IPS-15b (cell line): ENCODE measurements at regions not wholly inside any gene's neighbourhood (a gene's known extent, or its start where the extent isn't known, plus 50 kb on each side); places are given as distances from the start of the nearest gene placed in this dataset.
"Not testable (repeated sequence)": the region's sequence is repeated elsewhere in the genome, so short reads cannot be mapped to it uniquely, and the experiment has no call there.

Experiments used
- H3K27me3 ChIP-seq: one replicate; pipeline ENCODE4 v1.6.1; 2013; ENCODE audit warnings: low read length; ENCODE audit not compliant: control insufficient read depth, insufficient read depth
- H3K36me3 ChIP-seq: one replicate; pipeline ENCODE4 v1.6.1; 2013; ENCODE audit warnings: low read length; ENCODE audit not compliant: control insufficient read depth, insufficient read depth
- H3K4me1 ChIP-seq: one replicate; pipeline ENCODE4 v1.6.1; 2013; ENCODE audit warnings: mild to moderate bottlenecking, low read length; ENCODE audit not compliant: control insufficient read depth, insufficient read depth
- H3K4me3 ChIP-seq: one replicate; pipeline ENCODE4 v1.5.1; 2013; ENCODE audit warnings: low read depth, low read length
- H3K9ac ChIP-seq: one replicate; pipeline ENCODE4 v1.6.1; 2013; ENCODE audit warnings: low read depth, mild to moderate bottlenecking, low read length
- H3K9me3 ChIP-seq: one replicate; pipeline ENCODE4 v1.6.1; 2013; ENCODE audit warnings: mild to moderate bottlenecking, low read length; ENCODE audit not compliant: control insufficient read depth, insufficient read depth

DNA sequence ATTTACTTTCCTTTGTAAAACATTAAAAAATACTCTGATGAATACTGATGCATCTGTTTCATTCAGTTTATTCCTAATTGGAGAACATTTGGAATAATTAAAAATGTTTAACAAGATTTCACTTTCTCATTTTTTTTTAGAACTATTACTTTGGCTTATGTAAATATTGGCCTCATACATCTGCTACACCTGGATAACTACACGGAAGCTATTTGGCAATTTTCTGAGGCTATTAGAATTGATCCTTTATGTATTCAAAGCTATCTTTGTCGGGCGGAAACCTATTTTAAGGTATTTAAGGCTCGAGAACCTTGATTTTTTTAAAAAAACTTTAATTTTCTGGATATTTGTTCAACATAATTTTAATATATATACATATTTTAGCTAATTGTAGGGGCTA is 196.7 kb downstream of the TTC6 start:
- no peak overlapping the region for H3K9ac ChIP-seq
- no peaks in the 10 kb centered on the region for H3K27me3 ChIP-seq
- H3K9me3 ChIP-seq: no peaks in the 10 kb centered on the region
- no peak overlapping the region for H3K4me3 ChIP-seq
- H3K4me1 ChIP-seq: no peaks in the 10 kb centered on the region
- no peaks in the 10 kb centered on the region for H3K36me3 ChIP-seq

DNA sequence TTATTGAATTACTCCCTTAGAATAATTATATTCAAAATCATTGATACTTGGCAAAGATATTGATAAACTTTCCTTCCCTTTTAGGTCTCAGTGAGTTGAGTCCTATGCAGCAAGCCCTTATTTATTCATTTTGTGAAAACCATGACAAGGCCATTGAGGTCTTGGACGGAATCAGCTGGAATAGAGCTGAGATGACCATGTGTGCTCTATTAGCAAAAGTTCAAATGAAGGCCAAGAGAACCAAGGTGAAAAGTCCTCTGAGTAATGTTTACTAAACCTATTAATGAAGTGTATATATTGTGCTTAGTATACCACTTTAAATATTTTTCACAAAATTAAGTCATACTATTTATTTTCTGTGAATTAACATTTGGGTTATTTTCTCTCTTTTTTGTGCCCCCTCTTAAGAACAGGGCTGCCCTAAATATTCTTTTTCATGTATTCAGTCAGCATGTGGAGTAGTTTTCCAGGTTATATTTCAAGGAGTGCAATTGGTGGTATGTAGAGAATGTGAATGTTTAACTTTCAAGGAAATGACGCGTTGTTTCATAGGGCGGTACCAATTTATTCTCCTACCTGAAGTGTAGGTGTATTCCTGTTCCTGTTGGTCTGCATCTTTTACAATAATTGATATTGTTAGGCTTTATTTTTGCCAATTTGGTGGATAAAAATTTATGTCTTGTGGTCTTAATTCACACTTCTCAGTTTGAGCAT is 201.4 kb downstream of the TTC6 start:
- Histone ChIP-seq H3K9me3 (no peaks in the 10 kb centered on the region), H3K4me3 (no peak overlapping the region), H3K36me3 (no peaks in the 10 kb centered on the region), H3K4me1 (no peaks in the 10 kb centered on the region), H3K9ac (no peak overlapping the region), H3K27me3 (no peaks in the 10 kb centered on the region)

DNA sequence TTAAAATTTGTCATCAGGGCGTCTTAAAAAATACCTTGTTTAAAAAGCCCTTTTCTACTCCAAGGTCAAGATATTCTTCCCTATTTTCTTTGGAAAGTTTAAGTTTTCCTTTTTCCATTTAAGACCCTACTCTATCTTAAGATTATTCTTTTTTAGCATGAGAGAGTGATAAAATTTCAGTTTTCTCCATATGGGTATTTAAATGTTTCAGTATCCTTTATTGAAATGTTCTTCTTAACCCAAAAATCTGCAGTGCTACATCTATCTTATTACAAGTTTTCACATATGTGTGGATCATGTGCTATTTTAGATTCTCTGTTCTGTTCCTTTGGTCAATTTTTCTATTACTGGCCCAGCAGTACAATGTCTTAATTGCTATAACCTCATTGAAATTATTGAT is 202.2 kb downstream of the TTC6 start:
- Histone ChIP-seq H3K9ac (no peak overlapping the region), H3K4me3 (no peak overlapping the region), H3K36me3 (no peaks in the 10 kb centered on the region), H3K9me3 (no peaks in the 10 kb centered on the region), H3K27me3 (no peaks in the 10 kb centered on the region), H3K4me1 (no peaks in the 10 kb centered on the region)

DNA sequence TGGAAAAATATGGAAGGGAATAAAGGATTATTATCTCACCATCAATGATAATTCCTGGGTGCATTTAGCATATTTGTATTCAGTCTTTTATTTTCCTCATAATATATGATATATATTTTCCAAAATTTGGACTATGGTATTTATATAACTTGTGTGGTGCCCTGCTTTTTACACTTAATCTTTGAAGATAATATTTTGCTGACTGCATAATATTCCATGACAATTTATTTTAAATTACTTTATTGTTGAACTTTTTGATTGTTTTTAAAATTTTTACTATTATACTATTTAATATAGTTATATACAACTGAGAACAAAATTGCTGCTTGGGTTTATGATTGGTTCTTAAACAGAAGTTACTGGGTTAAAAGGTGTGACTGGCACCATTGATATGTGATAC is 212.3 kb downstream of the TTC6 start:
- no peak overlapping the region for H3K4me3 ChIP-seq
- H3K9me3 ChIP-seq: no peaks in the 10 kb centered on the region
- no peaks in the 10 kb centered on the region for H3K36me3 ChIP-seq
- no peaks in the 10 kb centered on the region for H3K27me3 ChIP-seq
- peaks cover 11% of the 10 kb centered on the region for H3K4me1 ChIP-seq
- no peak overlapping the region for H3K9ac ChIP-seq

DNA sequence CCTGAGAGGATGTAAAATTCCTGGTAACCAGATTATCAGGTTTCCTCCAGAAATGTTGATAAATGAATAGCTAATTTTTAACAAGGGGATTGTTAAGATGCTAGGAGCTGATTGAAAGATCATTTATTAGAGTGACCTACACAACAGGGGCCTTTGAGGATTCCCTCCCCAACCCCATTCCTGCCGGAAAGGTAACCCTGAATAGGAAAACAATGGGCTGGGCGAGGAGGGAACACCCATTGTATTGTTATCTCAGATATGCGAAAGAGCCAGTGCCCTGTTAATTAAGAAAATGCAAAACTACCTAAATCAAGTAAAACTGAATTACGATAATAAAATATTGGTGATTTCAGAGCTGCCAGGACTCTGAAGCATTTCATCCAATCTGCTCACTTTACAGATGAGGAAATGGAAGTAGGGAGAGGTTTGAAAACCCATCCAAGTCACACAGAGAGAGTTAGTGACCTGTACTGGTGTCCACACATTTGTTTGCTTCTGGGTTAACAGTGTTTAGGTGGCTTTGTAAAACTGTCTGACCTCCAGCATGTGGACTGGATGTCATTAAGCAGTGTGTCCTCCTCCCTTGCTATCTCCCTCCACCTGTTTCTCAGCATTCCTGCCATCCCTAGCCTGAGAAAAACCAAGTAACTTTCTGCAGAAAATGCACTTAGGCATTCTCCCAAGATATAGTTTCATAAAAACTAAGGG is 214.8 kb downstream of the TTC6 start:
- Histone ChIP-seq H3K9me3 (no peaks in the 10 kb centered on the region), H3K9ac (no peak overlapping the region), H3K4me1 (peaks cover 11% of the 10 kb centered on the region), H3K4me3 (no peak overlapping the region), H3K36me3 (no peaks in the 10 kb centered on the region), H3K27me3 (no peaks in the 10 kb centered on the region)

DNA sequence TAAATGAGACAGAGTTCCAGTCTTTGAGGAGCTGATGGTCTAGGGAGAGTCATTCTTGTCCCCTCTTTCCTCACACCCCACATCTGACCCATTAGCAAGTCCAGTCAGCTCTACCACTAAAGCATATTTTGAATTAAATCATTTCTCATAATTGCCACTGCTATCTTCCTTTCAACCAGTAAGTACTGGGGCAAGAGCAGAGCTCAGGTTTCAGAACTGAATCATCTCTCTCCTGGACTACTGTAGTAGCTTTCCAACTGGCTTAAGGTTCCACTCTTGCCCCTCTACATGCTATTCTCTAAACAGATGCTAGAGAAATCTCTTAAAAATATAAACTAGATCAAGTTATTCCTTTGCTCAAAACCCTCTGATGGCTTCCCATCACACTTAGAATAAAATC is 218.3 kb downstream of the TTC6 start:
- Histone ChIP-seq H3K4me3 (no peak overlapping the region), H3K36me3 (no peaks in the 10 kb centered on the region), H3K4me1 (peaks cover 11% of the 10 kb centered on the region), H3K9ac (no peak overlapping the region), H3K27me3 (no peaks in the 10 kb centered on the region), H3K9me3 (no peaks in the 10 kb centered on the region)

DNA sequence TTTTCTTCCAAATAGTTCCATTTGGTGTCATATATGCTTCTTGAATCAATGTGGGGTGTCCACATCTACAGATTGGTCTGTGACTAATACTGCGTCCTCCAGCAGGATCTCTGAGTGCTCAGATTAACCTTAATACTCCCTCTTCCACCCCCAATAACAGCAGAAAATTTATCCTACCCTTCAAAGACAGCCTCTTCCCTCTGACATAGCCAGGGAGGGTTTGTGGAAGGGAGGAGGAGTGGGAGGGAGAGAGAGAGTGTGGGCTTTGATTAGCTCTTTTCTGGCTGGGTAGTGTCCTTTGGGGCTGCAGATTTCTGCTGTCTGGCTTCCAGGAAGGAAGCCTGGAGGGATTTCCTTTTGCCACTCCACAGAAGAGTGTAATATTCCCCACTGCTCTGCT is 220.7 kb downstream of the TTC6 start:
- Histone ChIP-seq H3K9ac (no peak overlapping the region), H3K27me3 (no peaks in the 10 kb centered on the region), H3K4me3 (no peak overlapping the region), H3K36me3 (no peaks in the 10 kb centered on the region), H3K4me1 (no peaks in the 10 kb centered on the region), H3K9me3 (no peaks in the 10 kb centered on the region)

DNA sequence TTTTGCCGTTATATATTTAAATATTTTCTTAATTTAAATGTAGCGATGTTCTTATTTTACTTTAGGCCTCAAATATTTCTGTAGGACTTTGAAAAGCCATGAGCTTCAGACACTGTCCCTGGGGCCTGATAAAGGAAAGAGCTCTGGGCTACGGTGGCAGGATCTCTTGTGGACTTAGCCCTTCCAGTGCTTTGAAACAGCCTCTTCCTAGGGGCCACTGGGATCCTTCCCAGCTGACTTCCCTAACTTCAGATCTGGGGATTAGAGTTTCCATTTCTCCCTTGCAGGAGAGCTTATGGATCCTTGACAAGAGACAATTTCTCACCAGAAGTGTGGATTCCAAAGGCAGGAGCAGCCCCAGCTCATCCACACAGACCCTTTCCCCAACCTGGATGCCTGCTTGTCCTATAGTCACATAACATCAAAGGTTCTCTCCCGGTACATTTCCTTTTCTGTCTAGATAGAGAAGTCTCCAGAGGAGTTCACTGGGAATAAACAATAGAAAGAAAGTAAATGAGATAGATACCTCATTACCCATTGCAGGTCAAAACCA is 221.4 kb downstream of the TTC6 start:
- Histone ChIP-seq H3K9ac (no peak overlapping the region), H3K9me3 (no peaks in the 10 kb centered on the region), H3K4me1 (no peaks in the 10 kb centered on the region), H3K36me3 (no peaks in the 10 kb centered on the region), H3K4me3 (no peak overlapping the region), H3K27me3 (no peaks in the 10 kb centered on the region)

DNA sequence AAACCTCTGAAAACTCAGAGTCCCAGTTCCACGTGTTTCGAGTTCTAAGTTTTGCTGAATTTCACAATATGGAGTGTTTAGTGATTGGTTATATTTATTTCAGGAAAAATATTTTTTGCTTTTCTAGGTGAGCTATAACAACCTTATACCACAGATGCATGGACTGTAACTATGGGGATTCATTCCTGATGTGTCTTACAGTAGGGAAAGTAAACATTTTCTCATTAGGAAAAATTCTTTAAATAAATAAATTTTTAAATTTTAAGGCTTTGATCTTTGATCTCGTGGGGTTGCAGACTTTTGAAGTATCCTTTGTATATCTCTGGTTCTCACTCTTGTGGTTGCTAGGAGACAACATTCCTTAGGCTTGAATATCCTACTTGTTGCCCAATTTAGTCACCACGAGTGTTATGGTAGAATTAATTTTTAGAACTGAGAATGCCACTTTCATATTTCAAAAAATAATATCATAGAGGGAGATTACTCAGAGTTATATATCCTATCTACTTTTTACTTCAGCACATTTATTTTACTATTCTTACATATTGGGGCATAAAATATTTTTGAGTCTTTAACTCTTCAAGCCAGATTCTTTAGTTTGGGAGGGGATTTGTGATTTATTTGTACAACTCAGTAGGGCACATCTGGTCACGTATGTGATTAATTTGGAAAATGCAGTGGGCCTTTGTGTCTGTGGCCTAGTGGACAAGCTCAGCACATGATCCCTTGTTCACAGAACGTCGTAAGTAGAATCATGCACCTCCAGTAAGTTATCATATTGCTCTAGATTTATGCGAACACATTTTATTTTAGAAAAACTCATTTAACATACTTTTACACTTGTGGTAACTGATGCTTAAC is 224.0 kb downstream of the TTC6 start:
- H3K4me1 ChIP-seq: no peaks in the 10 kb centered on the region
- no peak overlapping the region for H3K9ac ChIP-seq
- H3K36me3 ChIP-seq: no peaks in the 10 kb centered on the region
- H3K27me3 ChIP-seq: no peaks in the 10 kb centered on the region
- no peaks in the 10 kb centered on the region for H3K9me3 ChIP-seq
- H3K4me3 ChIP-seq: no peak overlapping the region

DNA sequence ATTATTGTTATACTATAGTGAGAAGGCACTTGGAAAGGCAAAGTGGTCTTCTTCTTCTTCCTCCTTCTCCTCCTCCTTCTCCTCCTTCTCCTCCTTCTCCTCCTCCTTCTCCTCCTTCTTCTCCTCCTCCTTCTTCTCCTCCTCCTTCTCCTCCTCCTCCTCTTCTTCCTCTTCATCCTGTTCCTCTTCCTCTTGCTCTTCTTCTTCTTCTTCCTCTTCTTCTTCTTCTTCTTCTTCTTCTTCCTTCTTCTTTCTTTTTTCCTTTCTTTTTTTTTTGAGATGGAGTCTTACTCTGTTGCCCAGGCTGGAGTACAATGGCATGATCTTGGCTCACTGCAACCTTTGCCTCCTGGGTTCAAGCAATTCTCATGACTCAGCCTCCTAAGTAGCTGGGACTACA is 225.4 kb downstream of the TTC6 start:
- not testable (repeated sequence) for H3K9me3 ChIP-seq, H3K4me3 ChIP-seq, H3K36me3 ChIP-seq, H3K9ac ChIP-seq, H3K27me3 ChIP-seq, H3K4me1 ChIP-seq

DNA sequence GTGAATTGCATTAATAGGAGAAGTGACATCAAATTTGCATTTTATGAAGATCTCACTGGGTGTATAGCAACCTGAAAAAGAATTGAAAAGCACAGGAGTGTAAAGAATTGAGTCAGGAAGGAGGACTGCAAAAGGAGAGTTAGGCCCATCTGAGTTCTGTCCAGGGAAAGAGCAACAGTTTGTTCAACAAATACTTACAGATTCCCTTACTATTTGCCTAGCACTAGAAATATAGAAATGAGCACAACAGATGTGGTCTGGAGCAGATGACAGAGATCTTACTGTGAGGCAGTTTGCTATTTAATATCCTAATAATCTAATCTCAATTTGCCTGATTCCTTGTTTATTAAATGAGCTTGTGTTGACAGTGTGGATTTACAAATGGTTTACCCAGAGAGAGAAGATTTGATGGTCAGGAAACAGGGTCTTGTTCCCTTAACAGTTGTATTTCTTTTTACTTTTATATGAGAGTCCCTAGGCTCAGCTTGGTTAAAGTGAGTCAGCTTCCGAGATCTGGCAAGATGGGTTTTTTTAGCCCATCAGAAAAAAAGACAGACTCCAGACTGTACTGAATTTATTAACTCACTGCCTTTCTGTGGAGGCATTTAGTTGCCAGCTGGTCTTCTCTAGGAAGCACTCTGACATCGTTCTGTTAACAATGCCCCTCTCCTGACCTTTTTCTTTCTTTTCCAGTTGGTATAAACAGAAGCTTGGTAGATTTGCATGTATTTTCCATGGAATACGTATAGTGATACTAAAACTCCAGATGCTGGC is 229.7 kb downstream of the TTC6 start:
- no peaks in the 10 kb centered on the region for H3K27me3 ChIP-seq
- H3K4me3 ChIP-seq: no peak overlapping the region
- H3K9me3 ChIP-seq: no peaks in the 10 kb centered on the region
- no peak overlapping the region for H3K9ac ChIP-seq
- H3K36me3 ChIP-seq: no peaks in the 10 kb centered on the region
- H3K4me1 ChIP-seq: no peaks in the 10 kb centered on the region
